KOPT-K1 (cell line): ENCODE measurements at regions not wholly inside any gene's neighbourhood (a gene's known extent, or its start where the extent isn't known, plus 50 kb on each side); places are given as distances from the start of the nearest gene placed in this dataset.
"Not testable (repeated sequence)": the region's sequence is repeated elsewhere in the genome, so short reads cannot be mapped to it uniquely, and the experiment has no call there.

Source experiments
- H3K27ac ChIP-seq: fragments of 200-600 bp; sonication (generic); 2 replicates; pipeline ENCODE4 v1.5.1; 2016; ENCODE audit warnings: antibody characterized with exemption, mild to moderate bottlenecking, low read depth, low read length; ENCODE audit not compliant: poor library complexity, severe bottlenecking
- H3K36me3 ChIP-seq: fragments of 200-600 bp; sonication (generic); 2 replicates; pipeline ENCODE4 v1.5.1; 2017; ENCODE audit warnings: antibody characterized with exemption, mild to moderate bottlenecking, low read length, moderate library complexity; ENCODE audit not compliant: insufficient read depth
- H3K9me3 ChIP-seq: fragments of 200-600 bp; sonication (generic); 2 replicates; pipeline ENCODE4 v1.5.1; 2017; ENCODE audit warnings: antibody characterized with exemption, low read length, mild to moderate bottlenecking; ENCODE audit not compliant: insufficient read depth, poor library complexity, severe bottlenecking

DNA sequence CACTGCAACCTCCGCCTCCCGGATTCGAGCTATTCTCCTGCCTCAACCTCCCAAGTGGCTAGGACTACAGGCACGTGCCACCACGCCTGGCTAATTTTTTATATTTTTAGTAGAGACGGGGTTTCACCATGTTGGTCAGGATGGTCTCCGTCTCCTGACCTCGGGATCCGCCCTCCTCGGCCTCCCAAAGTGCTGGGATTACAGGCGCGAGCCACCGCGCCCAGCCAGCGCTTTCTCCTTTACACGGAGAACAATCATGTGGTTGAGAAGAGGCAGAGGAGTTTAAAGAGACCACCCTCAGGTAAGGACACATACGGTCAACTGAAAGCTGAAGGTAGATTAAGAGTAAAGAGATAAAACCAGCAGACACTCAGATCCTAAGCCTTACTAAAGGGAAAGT is 1673.7 kb upstream of the PIK3C3 start:
- H3K9me3 ChIP-seq, H3K36me3 ChIP-seq, H3K27ac ChIP-seq: not testable (repeated sequence)

DNA sequence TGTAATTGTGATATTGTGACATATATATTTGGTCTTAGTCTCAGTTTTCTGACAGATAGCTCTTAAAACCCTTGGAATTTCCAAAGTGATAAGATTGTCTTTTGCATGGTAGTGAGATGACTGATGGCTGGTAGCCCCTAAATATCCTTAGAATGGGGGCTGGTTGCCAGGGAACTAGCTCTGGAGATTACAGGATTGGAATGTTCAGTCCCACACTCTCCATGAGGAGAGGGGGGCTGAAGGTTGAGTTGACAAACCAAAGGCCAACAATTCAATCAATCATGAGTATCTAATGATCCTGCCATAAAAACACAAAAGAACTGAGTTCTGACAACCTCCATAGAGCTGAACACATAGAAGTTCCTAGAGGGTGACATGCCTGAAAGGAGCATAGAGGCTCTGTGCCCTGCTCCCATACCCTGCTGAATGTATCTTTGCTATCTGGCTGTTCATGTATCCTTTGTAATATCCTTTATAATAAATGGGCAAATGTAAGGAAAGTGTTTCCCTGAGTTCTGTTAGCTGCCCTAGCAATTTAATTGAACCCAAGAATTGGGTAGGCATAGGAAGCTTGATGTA is 1680.3 kb upstream of the PIK3C3 start:
- Histone ChIP-seq H3K9me3 (no peaks in the 10 kb centered on the region), H3K36me3 (no peaks in the 10 kb centered on the region), H3K27ac (no peak overlapping the region)

DNA sequence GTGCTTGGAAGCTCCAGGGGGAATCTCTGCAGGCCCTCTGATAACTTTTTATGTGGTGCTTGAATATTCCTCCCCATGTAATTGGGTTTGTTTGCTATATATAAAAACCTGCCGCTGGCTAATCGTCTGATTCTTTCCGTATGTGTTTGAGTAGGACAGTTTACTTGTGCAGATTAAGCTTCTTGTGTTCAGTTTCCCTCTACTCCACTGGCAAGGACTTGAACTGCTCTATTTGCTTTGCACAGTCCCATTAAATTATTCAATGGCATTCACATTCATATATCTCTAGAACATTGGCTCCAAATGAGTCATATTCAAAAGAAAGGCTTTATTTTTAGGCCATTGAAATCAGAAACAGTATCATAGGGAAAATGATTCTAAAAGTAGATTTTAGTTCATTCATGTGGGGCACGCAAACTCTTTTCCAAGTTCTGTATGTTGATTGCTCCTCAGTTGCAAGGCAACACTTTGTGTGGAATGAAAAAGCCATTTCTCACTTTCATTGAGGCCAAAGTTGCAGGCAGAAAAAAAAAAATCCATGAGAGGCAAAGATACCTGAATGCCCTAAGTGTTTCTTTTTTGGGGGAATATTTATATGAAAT is 1682.3 kb upstream of the PIK3C3 start:
- H3K27ac ChIP-seq = no peak overlapping the region
- no peaks in the 10 kb centered on the region for H3K9me3 ChIP-seq

GRCh38 chr18:40259115-40259835 is 1695.8 kb upstream of the PIK3C3 start:
- H3K9me3 ChIP-seq = no peaks in the 10 kb centered on the region
- H3K27ac ChIP-seq = no peak overlapping the region

More for the DNA sequence above, 1682.3 kb upstream of the PIK3C3 start:
- no peaks in the 10 kb centered on the region for H3K36me3 ChIP-seq

DNA sequence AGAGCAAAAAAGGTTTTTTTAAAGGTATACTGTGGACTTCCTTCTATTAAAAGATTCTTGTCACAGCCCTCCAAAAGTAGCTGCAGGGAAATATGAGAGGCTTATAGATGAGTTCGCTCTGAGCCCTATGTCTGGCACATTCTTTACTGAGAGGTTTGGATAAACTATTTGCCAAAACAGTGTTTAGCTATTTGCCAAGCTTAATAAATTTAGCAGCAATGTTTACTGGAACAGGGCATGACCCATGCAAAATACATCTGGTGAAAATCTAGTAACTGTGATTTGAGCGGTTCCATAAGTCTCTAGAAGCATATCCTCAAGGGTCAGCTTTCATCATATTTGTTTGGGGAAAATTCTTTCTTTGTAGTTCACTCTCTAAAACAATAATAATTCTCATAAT is 1696.7 kb upstream of the PIK3C3 start:
- Histone ChIP-seq H3K36me3 (no peaks in the 10 kb centered on the region), H3K27ac (no peak overlapping the region), H3K9me3 (no peaks in the 10 kb centered on the region)

More at GRCh38 chr18:40259115-40259835, 1695.8 kb upstream of the PIK3C3 start:
- H3K36me3 ChIP-seq = no peaks in the 10 kb centered on the region

GRCh38 chr18:40250236-40250635 is 1704.8 kb upstream of the PIK3C3 start:
- H3K36me3 ChIP-seq = no peaks in the 10 kb centered on the region
- H3K9me3 ChIP-seq = no peaks in the 10 kb centered on the region

DNA sequence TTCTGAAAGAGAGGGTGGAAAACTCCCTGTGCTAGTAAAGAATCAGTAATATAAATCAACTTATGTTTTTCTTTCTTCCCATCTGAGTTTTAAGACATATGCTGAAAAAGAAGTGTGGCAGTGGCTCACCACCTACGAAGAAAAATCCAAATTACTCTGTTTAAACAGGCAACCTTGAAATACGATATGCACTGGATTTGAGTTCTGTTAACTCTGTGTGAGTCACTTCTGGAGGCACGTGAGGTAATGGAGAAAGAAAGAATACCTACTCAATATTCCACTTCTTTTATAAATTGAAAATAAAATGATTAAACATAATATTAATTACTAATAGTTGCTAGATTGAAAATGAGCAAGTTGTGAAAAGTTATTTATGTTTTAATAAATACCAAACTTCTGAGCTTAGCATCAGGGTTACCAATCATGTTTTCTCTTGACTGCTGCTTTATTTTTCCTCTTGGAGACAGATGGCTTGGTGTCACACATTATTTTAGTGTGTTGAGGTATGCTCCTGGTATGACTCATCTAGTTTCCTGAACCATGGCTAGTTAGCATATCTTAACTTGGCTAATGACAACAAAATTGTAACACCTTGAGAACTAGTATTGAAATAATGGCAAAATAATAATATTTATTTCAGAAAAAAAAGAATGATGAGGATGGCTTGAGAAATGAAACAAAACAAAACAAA is 1705.5 kb upstream of the PIK3C3 start:
- no peak overlapping the region for H3K27ac ChIP-seq
- no peaks in the 10 kb centered on the region for H3K9me3 ChIP-seq
- H3K36me3 ChIP-seq = no peaks in the 10 kb centered on the region

More at GRCh38 chr18:40250236-40250635, 1704.8 kb upstream of the PIK3C3 start:
- H3K27ac ChIP-seq = no peak overlapping the region

- H3K36me3 ChIP-seq, H3K9me3 ChIP-seq, H3K27ac ChIP-seq: not testable (repeated sequence)
Observed at GRCh38 chr18:40245612-40246011, 1709.4 kb upstream of the PIK3C3 start.

- Histone ChIP-seq H3K27ac (no peak overlapping the region), H3K9me3 (no peaks in the 10 kb centered on the region), H3K36me3 (no peaks in the 10 kb centered on the region)
Observed at GRCh38 chr18:40243607-40244006, 1711.4 kb upstream of the PIK3C3 start.

GRCh38 chr18:40235836-40236235 is 1719.2 kb upstream of the PIK3C3 start:
- no peaks in the 10 kb centered on the region for H3K36me3 ChIP-seq
- no peak overlapping the region for H3K27ac ChIP-seq
- no peaks in the 10 kb centered on the region for H3K9me3 ChIP-seq

- Histone ChIP-seq H3K27ac (no peak overlapping the region), H3K9me3 (no peaks in the 10 kb centered on the region), H3K36me3 (no peaks in the 10 kb centered on the region)
Observed at GRCh38 chr18:40235323-40235722, 1719.7 kb upstream of the PIK3C3 start.

GRCh38 chr18:40233931-40234616 is 1721.0 kb upstream of the PIK3C3 start:
- no peaks in the 10 kb centered on the region for H3K36me3 ChIP-seq
- H3K9me3 ChIP-seq = no peaks in the 10 kb centered on the region
- H3K27ac ChIP-seq = no peak overlapping the region

DNA sequence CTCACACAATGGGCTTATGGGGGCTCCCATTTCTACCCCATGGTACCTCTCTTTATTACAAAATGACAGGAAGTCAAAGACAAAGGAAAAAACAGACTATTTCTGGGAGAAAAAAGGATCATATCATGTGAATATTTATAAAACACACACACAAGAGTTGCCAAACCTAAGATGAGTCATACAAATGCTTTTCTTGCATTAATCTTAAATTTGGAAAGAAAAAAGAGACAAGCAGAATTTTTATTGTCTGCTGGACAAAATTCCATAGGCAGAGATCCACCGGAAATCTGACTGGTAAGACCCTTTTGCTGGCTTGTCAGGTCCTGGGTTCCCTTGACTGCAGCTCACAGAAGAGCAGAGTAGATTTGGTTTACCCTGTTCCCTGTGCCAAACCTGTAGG is 1732.3 kb upstream of the PIK3C3 start:
- Histone ChIP-seq H3K27ac (no peak overlapping the region), H3K9me3 (no peaks in the 10 kb centered on the region), H3K36me3 (no peaks in the 10 kb centered on the region)

DNA sequence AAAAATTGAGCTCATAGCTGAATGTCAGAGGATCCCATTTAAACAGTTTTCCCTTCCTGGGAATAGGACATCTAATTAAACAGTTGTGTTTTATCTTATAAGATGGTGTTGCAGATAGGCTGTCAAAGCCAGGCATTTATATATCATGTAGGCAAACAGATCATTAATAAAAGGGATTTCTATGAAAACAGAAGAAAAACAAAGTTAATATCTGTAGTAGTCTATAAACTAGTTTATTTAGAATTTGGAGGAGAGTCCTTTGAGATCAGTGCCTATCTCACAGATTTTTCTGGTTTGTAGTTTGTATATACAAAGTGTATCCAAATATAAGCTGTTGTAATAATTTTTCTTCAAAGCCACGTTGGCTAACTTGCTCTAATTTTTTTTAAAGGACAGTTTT is 1738.2 kb upstream of the PIK3C3 start:
- no peak overlapping the region for H3K27ac ChIP-seq
- no peaks in the 10 kb centered on the region for H3K36me3 ChIP-seq
- no peaks in the 10 kb centered on the region for H3K9me3 ChIP-seq

DNA sequence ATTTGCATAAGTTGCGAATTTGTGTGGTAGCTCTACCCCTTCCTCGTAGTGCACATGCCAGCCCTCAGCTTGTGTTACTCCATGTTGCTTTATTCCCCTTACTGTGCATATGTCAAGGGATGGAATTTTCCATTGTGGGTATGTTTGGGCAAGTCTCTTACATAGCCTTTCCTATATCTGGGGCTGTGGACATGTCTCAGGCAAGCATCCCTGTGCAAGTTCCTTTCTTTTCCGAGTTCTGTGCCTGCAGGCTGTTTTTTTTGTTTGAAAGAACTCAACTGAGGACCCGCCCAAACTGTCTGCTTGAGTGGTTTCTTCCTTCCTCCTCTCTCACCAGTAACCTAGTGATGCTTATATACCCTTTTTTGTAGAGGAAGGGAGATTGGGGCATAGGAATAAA is 1739.1 kb upstream of the PIK3C3 start:
- Histone ChIP-seq H3K36me3 (no peaks in the 10 kb centered on the region), H3K9me3 (no peaks in the 10 kb centered on the region), H3K27ac (no peak overlapping the region)
